HPDE6-E6E7 (cell line): ENCODE measurements at regions not wholly inside any gene's neighbourhood (a gene's known extent, or its start where the extent isn't known, plus 50 kb on each side); places are given as distances from the start of the nearest gene placed in this dataset.

Experiments
- DNase-seq: peaks from one replicate; pipeline ENCODE4 v3.0.0; 2011; ENCODE audit warnings: missing footprints; ENCODE audit errors: extremely low spot score

GRCh38 chr2:120953066-120953756 lies 217.5 kb downstream of the GLI2 start:
- no peak for DNase-seq

- no peak for DNase-seq
These were observed 218.3 kb downstream of the GLI2 start for GRCh38 chr2:120953843-120954584.

GRCh38 chr2:120954939-120955338 lies 219.3 kb downstream of the GLI2 start:
- no peak for DNase-seq

GRCh38 chr2:120955427-120955826 lies 219.8 kb downstream of the GLI2 start:
- no peak for DNase-seq

GRCh38 chr2:120956486-120957156 lies 221.0 kb downstream of the GLI2 start:
- DNase-seq: no peak

- no peak for DNase-seq
These were observed 222.2 kb downstream of the GLI2 start for GRCh38 chr2:120957905-120958304.

- DNase-seq: no peak
These were observed 223.1 kb downstream of the GLI2 start for GRCh38 chr2:120958623-120959366.

GRCh38 chr2:120959426-120959825 lies 223.8 kb downstream of the GLI2 start:
- no peak for DNase-seq

- DNase-seq: no peak
These were observed 225.2 kb downstream of the GLI2 start for GRCh38 chr2:120960770-120961366.

GRCh38 chr2:120961396-120961795 lies 225.7 kb downstream of the GLI2 start:
- DNase-seq: no peak

GRCh38 chr2:120963997-120964705 lies 228.5 kb downstream of the GLI2 start:
- DNase-seq: no peak

GRCh38 chr2:120964819-120965218 lies 229.2 kb downstream of the GLI2 start:
- DNase-seq: no peak

- no peak for DNase-seq
These were observed 231.0 kb downstream of the GLI2 start for GRCh38 chr2:120966510-120967254.

GRCh38 chr2:120968307-120969015 lies 232.8 kb downstream of the GLI2 start:
- DNase-seq: no peak

GRCh38 chr2:120969613-120970355 lies 234.1 kb downstream of the GLI2 start:
- DNase-seq: no peak

- DNase-seq: no peak
These were observed 236.2 kb downstream of the GLI2 start for GRCh38 chr2:120971866-120972265.

- DNase-seq: no peak
These were observed 236.6 kb downstream of the GLI2 start for GRCh38 chr2:120972286-120972685.

- no peak for DNase-seq
These were observed 237.5 kb downstream of the GLI2 start for GRCh38 chr2:120973196-120973595.

- DNase-seq: no peak
These were observed 239.3 kb downstream of the GLI2 start for GRCh38 chr2:120974950-120975349.
